ENCODE measurements at regions not wholly inside any gene's neighbourhood (a gene's known extent, or its start where the extent isn't known, plus 50 kb on each side); places are given as distances from the start of the nearest gene placed in this dataset.

- TF ChIP-seq CTCF (IDR thresholded peaks at IDR 0.05) (no peak), POLR2A (IDR thresholded peaks at IDR 0.05) (no peak)
Measured at GRCh38 chr12:47361389-47362021, 281.7 kb upstream of the AMIGO2 start.
